OCI-LY1 (cell line): ENCODE measurements at regions not wholly inside any gene's neighbourhood (a gene's known extent, or its start where the extent isn't known, plus 50 kb on each side); places are given as distances from the start of the nearest gene placed in this dataset.

Experiments used
- H2AFZ ChIP-seq: fragments of 200-600 bp; sonication (generic), shearing (Covaris generic); 2 replicates; pipeline ENCODE4 v1.6.0; 2014; ENCODE audit warnings: antibody characterized with exemption, mild to moderate bottlenecking, low read length
- H3F3A ChIP-seq: fragments of 200-600 bp; sonication (generic), shearing (Covaris generic); 2 replicates; pipeline ENCODE4 v1.6.0; 2014; ENCODE audit warnings: mild to moderate bottlenecking, antibody characterized with exemption, low read length, moderate library complexity; ENCODE audit not compliant: insufficient read depth
- H3K27ac ChIP-seq: fragments of 200-600 bp; sonication (generic); 2 replicates; pipeline ENCODE4 v1.5.1; 2014; ENCODE audit warnings: low read length, mixed run types, mild to moderate bottlenecking, low read depth; ENCODE audit not compliant: poor library complexity, severe bottlenecking
- H3K27me3 ChIP-seq: fragments of 200-600 bp; sonication (generic); 2 replicates; pipeline ENCODE4 v1.6.0; 2014; ENCODE audit warnings: antibody characterized with exemption, mild to moderate bottlenecking, low read length, moderate library complexity; ENCODE audit not compliant: insufficient read depth
- H3K36me3 ChIP-seq: fragments of 200-600 bp; sonication (generic); 2 replicates; pipeline ENCODE4 v1.6.1; 2014; ENCODE audit warnings: mild to moderate bottlenecking, antibody characterized with exemption, low read length, moderate library complexity, mixed read lengths; ENCODE audit not compliant: insufficient read depth
- H3K4me1 ChIP-seq: fragments of 200-600 bp; sonication (generic); 2 replicates; pipeline ENCODE4 v1.5.1; 2014; ENCODE audit warnings: mild to moderate bottlenecking, low read length, moderate library complexity; ENCODE audit not compliant: insufficient read depth, severe bottlenecking
- H3K4me2 ChIP-seq: fragments of 200-600 bp; sonication (generic), shearing (Covaris generic); 2 replicates; pipeline ENCODE4 v1.6.1; 2014; ENCODE audit warnings: low read length
- H3K4me3 ChIP-seq: fragments of 200-600 bp; sonication (generic); 2 replicates; pipeline ENCODE4 v1.5.1; 2014; ENCODE audit warnings: low read length, low read depth, mild to moderate bottlenecking, mixed read lengths; ENCODE audit not compliant: poor library complexity, severe bottlenecking
- H3K79me2 ChIP-seq: fragments of 200-600 bp; shearing (Covaris generic); 2 replicates; pipeline ENCODE4 v1.6.1; 2016; ENCODE audit warnings: mixed run types, low read length, mixed read lengths; ENCODE audit not compliant: insufficient read depth
- H3K9ac ChIP-seq: fragments of 200-600 bp; sonication (generic), shearing (Covaris generic); 2 replicates; pipeline ENCODE4 v1.6.1; 2014; ENCODE audit warnings: mild to moderate bottlenecking, low read length, mixed read lengths
- H3K9me2 ChIP-seq: fragments of 200-600 bp; sonication (generic), shearing (Covaris generic); 2 replicates; pipeline ENCODE4 v1.6.1; 2014; ENCODE audit warnings: low read depth, mild to moderate bottlenecking, low read length, mixed read lengths
- H3K9me3 ChIP-seq: fragments of 200-600 bp; shearing (Covaris generic); 2 replicates; pipeline ENCODE4 v1.6.1; 2014; ENCODE audit warnings: low read length, mixed read lengths
- H4K20me1 ChIP-seq: fragments of 200-600 bp; sonication (generic), shearing (Covaris generic); 2 replicates; pipeline ENCODE4 v1.6.0; 2016; ENCODE audit warnings: mild to moderate bottlenecking, low read length; ENCODE audit not compliant: insufficient read depth
- EZH2 ChIP-seq: fragments of 200-600 bp; sonication (generic), shearing (Covaris generic); IDR thresholded peaks from 2 replicates; pipeline ENCODE4 v1.8.0; 2017; ENCODE audit warnings: borderline replicate concordance, mixed run types, mild to moderate bottlenecking, antibody characterized with exemption, low read length, moderate library complexity, mixed read lengths
- TF ChIP-seq, protein P1 (sequence below): fragments of 200-600 bp; sonication (generic), shearing (Covaris generic); IDR thresholded peaks from 2 replicates; pipeline ENCODE4 v1.5.1; 2017; ENCODE audit warnings: mild to moderate bottlenecking, antibody characterized with exemption, low read length, moderate library complexity, mixed read lengths

GRCh38 chr7:21101541-21101940 is 314.9 kb upstream of the SP8 start:
- H3K9ac ChIP-seq = no peak overlapping the region
- H3F3A ChIP-seq = no peaks in the 10 kb centered on the region
- no peaks in the 10 kb centered on the region for H3K36me3 ChIP-seq
- no peaks in the 10 kb centered on the region for H3K4me1 ChIP-seq
- H3K9me2 ChIP-seq = no peaks in the 10 kb centered on the region
- H4K20me1 ChIP-seq = no peaks in the 10 kb centered on the region
- no peaks in the 10 kb centered on the region for H3K9me3 ChIP-seq
- H3K4me2 ChIP-seq = no peak overlapping the region
- no peak overlapping the region for H3K27ac ChIP-seq
- no peaks in the 10 kb centered on the region for H3K27me3 ChIP-seq
- no peaks in the 10 kb centered on the region for H3K79me2 ChIP-seq
- TF ChIP-seq EZH2 = no peak
- TF ChIP-seq, protein P1, sequence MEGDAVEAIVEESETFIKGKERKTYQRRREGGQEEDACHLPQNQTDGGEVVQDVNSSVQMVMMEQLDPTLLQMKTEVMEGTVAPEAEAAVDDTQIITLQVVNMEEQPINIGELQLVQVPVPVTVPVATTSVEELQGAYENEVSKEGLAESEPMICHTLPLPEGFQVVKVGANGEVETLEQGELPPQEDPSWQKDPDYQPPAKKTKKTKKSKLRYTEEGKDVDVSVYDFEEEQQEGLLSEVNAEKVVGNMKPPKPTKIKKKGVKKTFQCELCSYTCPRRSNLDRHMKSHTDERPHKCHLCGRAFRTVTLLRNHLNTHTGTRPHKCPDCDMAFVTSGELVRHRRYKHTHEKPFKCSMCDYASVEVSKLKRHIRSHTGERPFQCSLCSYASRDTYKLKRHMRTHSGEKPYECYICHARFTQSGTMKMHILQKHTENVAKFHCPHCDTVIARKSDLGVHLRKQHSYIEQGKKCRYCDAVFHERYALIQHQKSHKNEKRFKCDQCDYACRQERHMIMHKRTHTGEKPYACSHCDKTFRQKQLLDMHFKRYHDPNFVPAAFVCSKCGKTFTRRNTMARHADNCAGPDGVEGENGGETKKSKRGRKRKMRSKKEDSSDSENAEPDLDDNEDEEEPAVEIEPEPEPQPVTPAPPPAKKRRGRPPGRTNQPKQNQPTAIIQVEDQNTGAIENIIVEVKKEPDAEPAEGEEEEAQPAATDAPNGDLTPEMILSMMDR = no peak
- no peak overlapping the region for H3K4me3 ChIP-seq
- no peak overlapping the region for H2AFZ ChIP-seq

DNA sequence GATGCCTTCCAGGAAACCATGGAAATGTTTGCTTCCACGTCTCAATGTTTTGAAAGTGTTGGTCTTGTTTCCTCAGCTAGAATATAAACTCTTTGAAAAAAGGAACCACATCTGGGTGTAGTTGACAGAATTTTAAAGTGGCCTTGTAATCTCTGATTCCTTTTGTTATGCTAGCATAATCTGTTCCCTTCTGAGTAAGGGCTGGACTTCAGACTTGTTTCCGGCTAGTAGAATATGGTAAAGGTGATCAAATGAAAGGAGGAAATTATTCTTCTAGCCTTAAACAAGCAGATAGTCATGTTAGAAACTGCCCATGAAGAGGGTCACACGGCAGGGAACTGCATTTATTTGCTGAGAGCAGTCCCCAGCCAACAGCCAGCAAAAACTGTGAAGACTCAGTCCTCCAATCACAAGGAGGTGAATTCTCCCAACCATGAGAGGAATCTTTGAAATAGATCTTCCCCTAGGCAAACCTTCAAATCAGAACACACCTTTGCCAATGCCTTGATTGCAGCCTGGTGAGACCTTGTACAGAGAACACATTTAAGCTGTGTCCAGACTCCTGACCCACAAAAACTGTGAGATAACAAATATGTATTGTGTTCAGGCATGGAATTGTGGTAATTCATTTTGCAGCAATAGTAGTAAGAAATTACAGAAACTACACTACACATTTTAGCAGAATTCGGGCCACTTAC is 316.9 kb upstream of the SP8 start:
- H3K9me3 ChIP-seq = no peaks in the 10 kb centered on the region
- no peak overlapping the region for H3K4me3 ChIP-seq
- no peaks in the 10 kb centered on the region for H3K4me1 ChIP-seq
- no peaks in the 10 kb centered on the region for H3F3A ChIP-seq
- no peaks in the 10 kb centered on the region for H3K27me3 ChIP-seq
- H4K20me1 ChIP-seq = no peaks in the 10 kb centered on the region
- H2AFZ ChIP-seq = no peak overlapping the region
- H3K9ac ChIP-seq = no peak overlapping the region
- no peaks in the 10 kb centered on the region for H3K79me2 ChIP-seq
- no peak for TF ChIP-seq EZH2
- TF ChIP-seq, protein P1 = no peak
- H3K9me2 ChIP-seq = no peaks in the 10 kb centered on the region
- H3K4me2 ChIP-seq = no peak overlapping the region
- H3K36me3 ChIP-seq = no peaks in the 10 kb centered on the region
- H3K27ac ChIP-seq = no peak overlapping the region

GRCh38 chr7:21104124-21104500 is 317.4 kb upstream of the SP8 start:
- no peak overlapping the region for H2AFZ ChIP-seq
- H3K9me2 ChIP-seq = no peaks in the 10 kb centered on the region
- no peaks in the 10 kb centered on the region for H3K4me1 ChIP-seq
- H3K9ac ChIP-seq = no peak overlapping the region
- H3K4me3 ChIP-seq = no peak overlapping the region
- H3K9me3 ChIP-seq = no peaks in the 10 kb centered on the region
- no peaks in the 10 kb centered on the region for H3F3A ChIP-seq
- no peak overlapping the region for H3K4me2 ChIP-seq
- H3K27me3 ChIP-seq = no peaks in the 10 kb centered on the region
- no peaks in the 10 kb centered on the region for H4K20me1 ChIP-seq
- TF ChIP-seq, protein P1 = no peak
- no peak for TF ChIP-seq EZH2
- H3K36me3 ChIP-seq = no peaks in the 10 kb centered on the region
- no peak overlapping the region for H3K27ac ChIP-seq
- no peaks in the 10 kb centered on the region for H3K79me2 ChIP-seq
